GM12878 (cell line): ENCODE measurements at regions not wholly inside any gene's neighbourhood (a gene's known extent, or its start where the extent isn't known, plus 50 kb on each side); places are given as distances from the start of the nearest gene placed in this dataset.

Experiments
- ATAC-seq: fragments of 200-7000 bp; cut with Tn5 transposase; 3 replicates; pipeline ENCODE4 v1.9.1; 2020; ENCODE audit warnings: mild to moderate bottlenecking, moderate library complexity
- BruUV-seq: library from RNA; stranded (reverse); fragments of 400-500 nt; replicated peaks from 2 replicates; lab custom pipeline; 2021; lab: Mats Ljungman, UMichigan
- CTCF ChIA-PET: fragments of 300-600 bp; sonication (Branson Sonifier 250); formaldehyde crosslinking; extraction: SDS; loops from one replicate; lab custom pipeline; 2021; ENCODE audit warnings: inconsistent platforms; lab: Yijun Ruan, JAX
- POLR2A ChIA-PET: fragments of 350-600 bp; formaldehyde crosslinking; extraction: SDS; loops from one replicate; lab custom pipeline; 2021; ENCODE audit warnings: inconsistent platforms; lab: Charles Lee
- RAD21 ChIA-PET: fragments of 300-600 bp; sonication (Branson Sonifier 250); formaldehyde crosslinking; loops from one replicate; lab custom pipeline; 2023; ENCODE audit warnings: antibody characterized with exemption; ENCODE audit not compliant: unreplicated experiment; lab: Charles Lee
- SMC1A ChIA-PET: fragments of 300-600 bp; sonication (Branson Sonifier 250); formaldehyde crosslinking; loops from one replicate; lab custom pipeline; 2023; ENCODE audit not compliant: unreplicated experiment, uncharacterized antibody; lab: Charles Lee
- DNase-seq: peaks from one replicate; pipeline ENCODE4 v3.0.0-alpha.2; 2011; ENCODE audit warnings: low read depth, low spot score
- FAIRE-seq: peaks from 3 replicates; lab custom pipeline; 2011; peaks lifted over from hg19 to GRCh38; lab: Jason Lieb, UNC
- H2AFZ ChIP-seq: 2 replicates; pipeline ENCODE4 v1.6.0; 2011; ENCODE audit warnings: low read depth, low read length, control low read depth; ENCODE audit not compliant: control insufficient read depth
- H3K27ac ChIP-seq: 2 replicates; pipeline ENCODE4 v1.5.1; 2011; ENCODE audit warnings: control low read depth; ENCODE audit not compliant: control insufficient read depth, insufficient read depth
- H3K27me3 ChIP-seq, 2 experiments: replicated peaks in 1 of 2; 2 replicates each; pipeline versions ENCODE4 v1.6.0 to v1.6.1; 2011; ENCODE audit warnings: low read length in 1 of 2; ENCODE audit not compliant: control insufficient read depth in 2 of 2, insufficient read depth in 2 of 2
- H3K36me3 ChIP-seq, 2 experiments: 2 replicates each; pipeline ENCODE4 v1.5.1; 2011; ENCODE audit warnings: low read length in 1 of 2; ENCODE audit not compliant: control insufficient read depth in 2 of 2, insufficient read depth in 2 of 2
- H3K4me1 ChIP-seq: 2 replicates; pipeline ENCODE4 v1.6.1; 2011; ENCODE audit warnings: mild to moderate bottlenecking, low read length, moderate library complexity, mixed read lengths; ENCODE audit not compliant: control insufficient read depth, insufficient read depth
- H3K4me2 ChIP-seq: 2 replicates; pipeline ENCODE4 v1.6.0; 2011; ENCODE audit warnings: control low read depth; ENCODE audit not compliant: control insufficient read depth, insufficient read depth
- H3K4me3 ChIP-seq: fragments of 200-600 bp; sonication (generic); 2 replicates; pipeline ENCODE4 v1.5.1; 2016
- H3K79me2 ChIP-seq: 2 replicates; pipeline ENCODE4 v1.6.0; 2011; ENCODE audit warnings: low read length; ENCODE audit not compliant: control insufficient read depth, insufficient read depth
- H3K9ac ChIP-seq: 2 replicates; pipeline ENCODE4 v1.8.0; 2011; ENCODE audit warnings: low read length, control low read depth, mixed read lengths; ENCODE audit not compliant: control insufficient read depth, insufficient read depth
- H3K9me3 ChIP-seq: replicated peaks from 3 replicates; pipeline ENCODE4 v1.5.1; 2011; ENCODE audit warnings: mild to moderate bottlenecking, low read length; ENCODE audit not compliant: control insufficient read depth, insufficient read depth
- H4K20me1 ChIP-seq: 2 replicates; pipeline ENCODE4 v1.6.0; 2011; ENCODE audit not compliant: control insufficient read depth, insufficient read depth
- ATF2 ChIP-seq: IDR thresholded peaks from 2 replicates; pipeline ENCODE4 v1.6.1; 2012; ENCODE audit warnings: low read length, inconsistent platforms
- BHLHE40 ChIP-seq, 2 experiments: fragments of 450-650 bp in 1 of 2; IDR thresholded peaks; 2 replicates each; pipeline ENCODE4 v1.6.1; 2011 to 2017; ENCODE audit warnings: low read depth in 2 of 2, borderline replicate concordance in 1 of 2, improper control_type of control experiment in 1 of 2, low read length in 1 of 2, mild to moderate bottlenecking in 1 of 2
- CBFB ChIP-seq: IDR thresholded peaks from 2 replicates; pipeline ENCODE4 v1.6.1; 2016; ENCODE audit warnings: antibody characterized with exemption, low read depth
- EGR1 ChIP-seq, 2 experiments: IDR thresholded peaks; 1 replicate in 1 of 2; 2 replicates in 1 of 2; pipeline ENCODE4 v1.6.1; 2011 to 2012; ENCODE audit warnings: low read depth in 2 of 2, low read length in 2 of 2, borderline replicate concordance in 1 of 2, mild to moderate bottlenecking in 1 of 2, moderate library complexity in 1 of 2
- PAX5 ChIP-seq: IDR thresholded peaks from 2 replicates; pipeline ENCODE4 v1.6.1; 2011; ENCODE audit warnings: low read depth, low read length, borderline replicate concordance
- RELA ChIP-seq: fragments of 450-650 bp; IDR thresholded peaks from 2 replicates; pipeline ENCODE4 v1.8.0; 2014; ENCODE audit warnings: borderline replicate concordance; ENCODE audit not compliant: partially characterized antibody
- USF2 ChIP-seq: IDR thresholded peaks from 2 replicates; pipeline ENCODE4 v1.6.1; 2011; ENCODE audit warnings: low read depth, low read length, improper control_type of control experiment, borderline replicate concordance
- ZNF274 ChIP-seq: IDR thresholded peaks from one replicate; pipeline ENCODE4 v1.8.0; 2011; ENCODE audit not compliant: insufficient read length, insufficient read depth
- WGBS: methylation state at CpG from one replicate; pipeline ENCODE4 v1.1.6; 2016; ENCODE audit warnings: low lambda C conversion rate; ENCODE audit not compliant: insufficient replicate concordance, insufficient coverage; ENCODE audit errors: missing lambda C conversion rate; 5-methylcytosine and 5-hydroxymethylcytosine counted together
- in situ Hi-C: fragments of 300-500 bp; cut with MboI; formaldehyde crosslinking; loops from 9 replicates; pipeline ENCODE4 v1.14.3; 2018; ENCODE audit warnings: mixed read lengths
- intact Hi-C: fragments of 100-400 bp; cut with micrococcal nuclease; formaldehyde crosslinking; loops from one replicate; pipeline ENCODE4 v1.14.2; 2022; ENCODE audit not compliant: unreplicated experiment

GRCh38 chr5:103941596-103941995, 379.0 kb upstream of the NUDT12 start (continued):
- TF ChIP-seq ATF2 (no peak), RELA (no peak), BHLHE40 (IDR thresholded peaks at IDR 0.05; ENCODE audit: borderline replicate concordance in 1 of 2, low read depth in 2 of 2, low read length in 1 of 2) (no peak), USF2 (no peak), PAX5 (no peak), CBFB (no peak)

GRCh38 chr5:103938146-103938695, 375.6 kb upstream of the NUDT12 start:
- Histone ChIP-seq H3K4me1 (no peaks in the 10 kb centered on the region), H4K20me1 (no peaks in the 10 kb centered on the region), H3K9ac (no peak overlapping the region), H2AFZ (no peak overlapping the region), H3K4me2 (no peak overlapping the region), H3K79me2 (no peaks in the 10 kb centered on the region), H3K36me3 (no peaks in the 10 kb centered on the region), H3K27me3 (no peaks in the 10 kb centered on the region), H3K9me3 (no peaks in the 10 kb centered on the region), H3K4me3 (no peak overlapping the region), H3K27ac (no peak overlapping the region)
- TF ChIP-seq EGR1 (IDR thresholded peaks at IDR 0.05; ENCODE audit: borderline replicate concordance in 1 of 2, low read depth in 2 of 2, low read length in 2 of 2) (no peak), ZNF274 (no peak)
- ATAC-seq (no peak), FAIRE-seq (no peak), DNase-seq (no peak)
- ChIA-PET CTCF (interaction anchor here (0.7 to 2.2 kb wide), 9 partner anchors 10 to 241 kb away, joined by 3 to 15 read pairs (median 4); no protein-coding TSS in a partner anchor), SMC1A (interaction anchor here (0.9 to 4.5 kb wide), 11 partner anchors 9 to 378 kb away, joined by 3 to 24 read pairs (median 5); no protein-coding TSS in a partner anchor), POLR2A (interaction anchor here (0.6 to 0.7 kb wide), 3 partner anchors 30 to 1020 kb away, joined by 3 read pairs; no protein-coding TSS in a partner anchor), RAD21 (interaction anchor here (0.6 to 2.5 kb wide), 9 partner anchors 9 to 242 kb away, joined by 3 to 14 read pairs (median 3); no protein-coding TSS in a partner anchor)
- BruUV-seq: no TSS peak
- intact Hi-C loops: no loop called here
- in situ Hi-C loops: no loop called here
- 20% methylated on average over 5 of the region's 5 CpGs for WGBS
